Esophagus muscularis mucosa (tissue), 3 donors: ENCODE measurements at regions not wholly inside any gene's neighbourhood (a gene's known extent, or its start where the extent isn't known, plus 50 kb on each side); places are given as distances from the start of the nearest gene placed in this dataset.

Experiments
- POLR2A ChIP-seq: fragments of 450-650 bp; IDR thresholded peaks from one replicate; pipeline ENCODE4 v1.6.1; 2017; ENCODE audit warnings: antibody characterized with exemption, moderate library complexity, mild to moderate bottlenecking, low read depth
- TF ChIP-seq, protein P1 (sequence below), 3 experiments: fragments of 200-600 bp in 2 of 3; fragments of 450-650 bp in 1 of 3; sonication (generic) in 2 of 3; IDR thresholded peaks; one replicate each; pipeline ENCODE4 v1.5.1; 2017 to 2019; ENCODE audit warnings: antibody characterized with exemption in 3 of 3, mild to moderate bottlenecking in 2 of 3, moderate library complexity in 1 of 3

DNA sequence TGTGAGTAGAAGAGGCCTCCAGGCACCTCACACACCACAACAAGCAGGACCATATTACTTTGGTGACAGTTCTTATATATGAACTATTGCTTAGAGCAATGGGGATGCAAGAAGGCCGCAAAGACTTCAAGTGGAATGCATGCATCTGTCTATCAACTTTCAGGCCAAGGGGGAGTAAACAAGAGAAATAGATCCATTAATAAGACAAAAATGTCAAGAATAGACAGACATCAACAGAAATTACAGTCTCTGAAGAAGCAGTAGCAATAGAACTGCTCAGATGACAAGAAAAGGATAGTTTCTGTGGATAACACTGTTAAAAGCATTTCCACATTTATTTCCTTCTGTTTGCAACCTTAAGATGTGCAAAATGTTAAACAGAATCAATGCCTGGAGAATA lies 1057.7 kb downstream of the UQCRFS1 start:
- TF ChIP-seq, protein P1, sequence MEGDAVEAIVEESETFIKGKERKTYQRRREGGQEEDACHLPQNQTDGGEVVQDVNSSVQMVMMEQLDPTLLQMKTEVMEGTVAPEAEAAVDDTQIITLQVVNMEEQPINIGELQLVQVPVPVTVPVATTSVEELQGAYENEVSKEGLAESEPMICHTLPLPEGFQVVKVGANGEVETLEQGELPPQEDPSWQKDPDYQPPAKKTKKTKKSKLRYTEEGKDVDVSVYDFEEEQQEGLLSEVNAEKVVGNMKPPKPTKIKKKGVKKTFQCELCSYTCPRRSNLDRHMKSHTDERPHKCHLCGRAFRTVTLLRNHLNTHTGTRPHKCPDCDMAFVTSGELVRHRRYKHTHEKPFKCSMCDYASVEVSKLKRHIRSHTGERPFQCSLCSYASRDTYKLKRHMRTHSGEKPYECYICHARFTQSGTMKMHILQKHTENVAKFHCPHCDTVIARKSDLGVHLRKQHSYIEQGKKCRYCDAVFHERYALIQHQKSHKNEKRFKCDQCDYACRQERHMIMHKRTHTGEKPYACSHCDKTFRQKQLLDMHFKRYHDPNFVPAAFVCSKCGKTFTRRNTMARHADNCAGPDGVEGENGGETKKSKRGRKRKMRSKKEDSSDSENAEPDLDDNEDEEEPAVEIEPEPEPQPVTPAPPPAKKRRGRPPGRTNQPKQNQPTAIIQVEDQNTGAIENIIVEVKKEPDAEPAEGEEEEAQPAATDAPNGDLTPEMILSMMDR (IDR thresholded peaks at IDR 0.05), result no peak
- no peak for TF ChIP-seq POLR2A
